Caco-2 (cell line): ENCODE measurements at regions not wholly inside any gene's neighbourhood (a gene's known extent, or its start where the extent isn't known, plus 50 kb on each side); places are given as distances from the start of the nearest gene placed in this dataset.

Experiments used
- BruUV-seq: library from RNA; stranded (reverse); fragments of 400-500 nt; replicated peaks from 2 replicates; lab custom pipeline; 2021; lab: Mats Ljungman, UMichigan
- CTCF ChIA-PET: fragments of 300-600 bp; sonication (Branson Sonifier 250); formaldehyde crosslinking; loops from one replicate; lab custom pipeline; 2022; ENCODE audit warnings: antibody characterized with exemption; lab: Charles Lee
- POLR2A ChIA-PET: fragments of 300-600 bp; sonication (Branson Sonifier 250); formaldehyde crosslinking; loops from one replicate; lab custom pipeline; 2022; ENCODE audit warnings: antibody characterized with exemption; lab: Charles Lee
- DNase-seq, 2 experiments: peaks; one replicate each; pipeline versions ENCODE4 v3.0.0 to v3.0.0-alpha.2; 2020 to 2022
- H3K27me3 ChIP-seq: replicated peaks from 2 replicates; pipeline ENCODE4 v1.6.0; 2011; ENCODE audit warnings: low read length; ENCODE audit not compliant: control insufficient read depth, insufficient read depth
- H3K36me3 ChIP-seq: 2 replicates; pipeline ENCODE4 v1.5.1; 2011; ENCODE audit warnings: low read length; ENCODE audit not compliant: control insufficient read depth, insufficient read depth
- H3K4me1 ChIP-seq: fragments of 250-450 bp; sonication (Bioruptor Pico); 2 replicates; pipeline ENCODE4 v1.5.1; 2020; ENCODE audit warnings: mild to moderate bottlenecking
- H3K4me3 ChIP-seq: 2 replicates; pipeline ENCODE4 v1.5.1; 2011; ENCODE audit warnings: low read depth, mild to moderate bottlenecking, control low read depth, low read length
- H3K9me3 ChIP-seq: fragments of 250-450 bp; sonication (Bioruptor Pico); 2 replicates; pipeline ENCODE4 v1.5.1; 2020; ENCODE audit warnings: mild to moderate bottlenecking, moderate library complexity
- H3K27ac Mint-ChIP-seq: one replicate; pipeline ENCODE4 v1.8.0; 2022; ENCODE audit warnings: mixed read lengths; ENCODE audit not compliant: unreplicated experiment
- H3K27me3 Mint-ChIP-seq: one replicate; pipeline ENCODE4 v1.8.0; 2022; ENCODE audit warnings: mixed read lengths; ENCODE audit not compliant: insufficient read depth, unreplicated experiment
- H3K36me3 Mint-ChIP-seq: one replicate; pipeline ENCODE4 v1.8.0; 2022; ENCODE audit warnings: mild to moderate bottlenecking, mixed read lengths; ENCODE audit not compliant: insufficient read depth, unreplicated experiment
- H3K4me1 Mint-ChIP-seq: one replicate; pipeline ENCODE4 v1.8.0; 2022; ENCODE audit warnings: low read depth, mixed read lengths; ENCODE audit not compliant: unreplicated experiment
- H3K4me3 Mint-ChIP-seq: one replicate; pipeline ENCODE4 v1.8.0; 2022; ENCODE audit warnings: mild to moderate bottlenecking, moderate library complexity, mixed read lengths; ENCODE audit not compliant: unreplicated experiment
- H3K9me3 Mint-ChIP-seq: one replicate; pipeline ENCODE4 v1.8.0; 2022; ENCODE audit warnings: mixed read lengths; ENCODE audit not compliant: unreplicated experiment
- intact Hi-C: fragments of 100-400 bp; cut with micrococcal nuclease; formaldehyde crosslinking; loops from one replicate; pipeline ENCODE4 v1.10.0; 2022; ENCODE audit not compliant: unreplicated experiment
- TF ChIP-seq, protein P1 (sequence below), 2 experiments: fragments of 200-600 bp in 1 of 2; IDR thresholded peaks; 1 replicate in 1 of 2; 2 replicates in 1 of 2; pipeline versions ENCODE4 v1.5.1 to v1.8.0; 2011 to 2022; ENCODE audit warnings: antibody characterized with exemption in 1 of 2, control low read depth in 1 of 2, inconsistent platforms in 1 of 2, low read depth in 1 of 2, low read length in 1 of 2, mild to moderate bottlenecking in 1 of 2, moderate library complexity in 1 of 2; ENCODE audit not compliant: insufficient read depth in 1 of 2, severe bottlenecking in 1 of 2, unreplicated experiment in 1 of 2

- Histone ChIP-seq H3K9me3 (no peaks in the 10 kb centered on the region; the same call in 1 of the 2 replicates), H3K4me1 (no peaks in the 10 kb centered on the region), H3K4me3 (no peak overlapping the region), H3K36me3 (no peaks in the 10 kb centered on the region), H3K27me3 (no peaks in the 10 kb centered on the region)
- Mint-ChIP-seq H3K27ac (no peak overlapping the region), H3K4me3 (no peak overlapping the region), H3K9me3 (peaks cover 10% of the 10 kb centered on the region), H3K4me1 (no peaks in the 10 kb centered on the region), H3K27me3 (peaks cover 10% of the 10 kb centered on the region), H3K36me3 (no peaks in the 10 kb centered on the region)
- ChIA-PET CTCF (no interaction called here), POLR2A (no interaction called here)
- TF ChIP-seq, protein P1, sequence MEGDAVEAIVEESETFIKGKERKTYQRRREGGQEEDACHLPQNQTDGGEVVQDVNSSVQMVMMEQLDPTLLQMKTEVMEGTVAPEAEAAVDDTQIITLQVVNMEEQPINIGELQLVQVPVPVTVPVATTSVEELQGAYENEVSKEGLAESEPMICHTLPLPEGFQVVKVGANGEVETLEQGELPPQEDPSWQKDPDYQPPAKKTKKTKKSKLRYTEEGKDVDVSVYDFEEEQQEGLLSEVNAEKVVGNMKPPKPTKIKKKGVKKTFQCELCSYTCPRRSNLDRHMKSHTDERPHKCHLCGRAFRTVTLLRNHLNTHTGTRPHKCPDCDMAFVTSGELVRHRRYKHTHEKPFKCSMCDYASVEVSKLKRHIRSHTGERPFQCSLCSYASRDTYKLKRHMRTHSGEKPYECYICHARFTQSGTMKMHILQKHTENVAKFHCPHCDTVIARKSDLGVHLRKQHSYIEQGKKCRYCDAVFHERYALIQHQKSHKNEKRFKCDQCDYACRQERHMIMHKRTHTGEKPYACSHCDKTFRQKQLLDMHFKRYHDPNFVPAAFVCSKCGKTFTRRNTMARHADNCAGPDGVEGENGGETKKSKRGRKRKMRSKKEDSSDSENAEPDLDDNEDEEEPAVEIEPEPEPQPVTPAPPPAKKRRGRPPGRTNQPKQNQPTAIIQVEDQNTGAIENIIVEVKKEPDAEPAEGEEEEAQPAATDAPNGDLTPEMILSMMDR (IDR thresholded peaks at IDR 0.05; ENCODE audit: insufficient read depth in 1 of 2, low read depth in 1 of 2, low read length in 1 of 2, severe bottlenecking in 1 of 2, unreplicated experiment in 1 of 2) = no peak
- no TSS peak for BruUV-seq
- intact Hi-C loops = no loop called here
- DNase-seq = no peak
Observed at GRCh38 chr4:75154994-75155393, 222.1 kb downstream of the PARM1 start.

- Histone ChIP-seq H3K27me3 (no peaks in the 10 kb centered on the region), H3K4me1 (no peaks in the 10 kb centered on the region), H3K4me3 (no peak overlapping the region), H3K9me3 (no peaks in the 10 kb centered on the region), H3K36me3 (no peaks in the 10 kb centered on the region)
- intact Hi-C loops = no loop called here
- no peaks in the 10 kb centered on the region for H3K36me3 Mint-ChIP-seq
- H3K27me3 Mint-ChIP-seq = peaks cover 8% of the 10 kb centered on the region
- TF ChIP-seq, protein P1 (IDR thresholded peaks at IDR 0.05; ENCODE audit: insufficient read depth in 1 of 2, low read depth in 1 of 2, low read length in 1 of 2, severe bottlenecking in 1 of 2, unreplicated experiment in 1 of 2) = no peak
- no peaks in the 10 kb centered on the region for H3K4me1 Mint-ChIP-seq
- ChIA-PET CTCF (no interaction called here), POLR2A (no interaction called here)
- no peak overlapping the region for H3K27ac Mint-ChIP-seq
- no peaks in the 10 kb centered on the region for H3K9me3 Mint-ChIP-seq
- no peak overlapping the region for H3K4me3 Mint-ChIP-seq
- DNase-seq = no peak
- BruUV-seq = no TSS peak
Observed at GRCh38 chr4:75146223-75146622, 213.3 kb downstream of the PARM1 start.

DNA sequence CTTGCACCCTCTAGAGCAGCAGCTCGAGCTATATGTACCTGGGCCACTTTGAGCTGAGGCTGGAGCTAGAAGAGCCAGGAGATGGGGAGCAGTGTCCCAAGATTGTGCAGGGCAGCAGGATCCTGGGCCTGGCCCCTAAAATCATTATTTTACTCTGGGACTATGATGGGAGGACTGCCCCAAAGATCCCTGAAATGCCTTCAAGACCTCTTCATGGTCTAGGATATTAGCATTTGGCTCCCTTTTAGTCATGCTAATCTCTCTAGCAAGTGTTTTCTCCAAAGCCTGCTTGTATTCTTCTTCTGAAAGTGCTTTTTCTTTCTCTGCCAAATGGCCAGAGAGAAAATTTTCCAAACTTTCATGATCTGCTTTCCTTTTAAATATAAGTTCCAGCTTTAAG lies 211.6 kb downstream of the PARM1 start:
- no peaks in the 10 kb centered on the region for H3K4me1 Mint-ChIP-seq
- no peak overlapping the region for H3K4me3 Mint-ChIP-seq
- Histone ChIP-seq H3K4me3 (no peak overlapping the region), H3K4me1 (no peaks in the 10 kb centered on the region), H3K36me3 (no peaks in the 10 kb centered on the region), H3K27me3 (no peaks in the 10 kb centered on the region), H3K9me3 (no peaks in the 10 kb centered on the region)
- no TSS peak for BruUV-seq
- DNase-seq = no peak
- H3K27ac Mint-ChIP-seq = no peak overlapping the region
- H3K36me3 Mint-ChIP-seq = no peaks in the 10 kb centered on the region
- ChIA-PET CTCF (no interaction called here), POLR2A (no interaction called here)
- H3K27me3 Mint-ChIP-seq = peaks cover 11% of the 10 kb centered on the region
- TF ChIP-seq, protein P1 (IDR thresholded peaks at IDR 0.05; ENCODE audit: insufficient read depth in 1 of 2, low read depth in 1 of 2, low read length in 1 of 2, severe bottlenecking in 1 of 2, unreplicated experiment in 1 of 2) = no peak
- H3K9me3 Mint-ChIP-seq = no peaks in the 10 kb centered on the region
- intact Hi-C loops = no loop called here
